Activated B cell treated with CpG ODN at 0.5 μM for 24 hours (primary cell): ENCODE measurements at regions not wholly inside any gene's neighbourhood (a gene's known extent, or its start where the extent isn't known, plus 50 kb on each side); places are given as distances from the start of the nearest gene placed in this dataset.

Experiments
- ATAC-seq: fragments of 200-7000 bp; cut with Tn5 transposase; one replicate; pipeline ENCODE4 v1.10.0; 2021; ENCODE audit warnings: low read depth, mild to moderate bottlenecking, moderate library complexity
- CTCF ChIA-PET: fragments of 350-600 bp; sonication (Branson Sonifier 250); formaldehyde crosslinking; loops from one replicate; lab custom pipeline; 2021; ENCODE audit warnings: antibody characterized with exemption; lab: Charles Lee
- POLR2A ChIA-PET: fragments of 350-600 bp; sonication (Branson Sonifier 250); formaldehyde crosslinking; loops from one replicate; lab custom pipeline; 2021; ENCODE audit warnings: antibody characterized with exemption; lab: Charles Lee
- DNase-seq: peaks from one replicate; pipeline ENCODE4 v3.0.0; 2022
- H3K27ac Mint-ChIP-seq: one replicate; pipeline ENCODE4 v1.8.0; 2020; ENCODE audit warnings: mixed read lengths
- H3K27me3 Mint-ChIP-seq: one replicate; pipeline ENCODE4 v1.8.0; 2021; ENCODE audit warnings: mixed read lengths
- H3K36me3 Mint-ChIP-seq: one replicate; pipeline ENCODE4 v1.8.0; 2021; ENCODE audit warnings: low read depth, mixed read lengths
- H3K4me1 Mint-ChIP-seq: one replicate; pipeline ENCODE4 v1.8.0; 2021; ENCODE audit warnings: mixed read lengths
- H3K4me3 Mint-ChIP-seq: one replicate; pipeline ENCODE4 v1.8.0; 2020; ENCODE audit warnings: mild to moderate bottlenecking, mixed read lengths
- H3K9me3 Mint-ChIP-seq: one replicate; pipeline ENCODE4 v1.8.0; 2020; ENCODE audit warnings: mixed read lengths
- intact Hi-C: fragments of 100-400 bp; cut with micrococcal nuclease; formaldehyde crosslinking; loops from one replicate; pipeline ENCODE4 v1.15.1; 2024
- TF ChIP-seq, protein P1 (sequence below): fragments of 200-600 bp; IDR thresholded peaks from one replicate; pipeline ENCODE4 v1.8.0; 2022; ENCODE audit warnings: antibody characterized with exemption, mild to moderate bottlenecking

DNA sequence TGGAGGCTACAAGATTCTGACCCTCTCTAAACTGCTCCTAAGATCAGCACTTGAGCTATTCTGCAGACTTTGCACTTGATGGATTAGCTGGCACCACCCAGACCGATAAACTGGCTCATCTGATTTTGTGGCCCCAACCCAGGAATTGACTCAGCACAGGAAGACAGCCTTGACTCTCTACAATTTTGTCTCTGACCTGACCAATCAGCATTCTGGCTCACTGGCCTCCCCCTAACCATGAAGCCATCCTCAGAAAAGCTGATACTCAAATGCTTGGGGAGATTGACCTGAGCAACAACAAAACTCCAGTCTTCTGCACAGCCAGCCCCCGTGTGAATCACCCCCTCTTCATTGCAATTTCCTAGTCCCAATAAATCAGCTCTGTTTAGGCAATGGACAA lies 195.4 kb upstream of the PPP1R2C start:
- Mint-ChIP-seq H3K27ac (no peak overlapping the region), H3K4me1 (peaks cover 21% of the 10 kb centered on the region), H3K36me3 (no peaks in the 10 kb centered on the region), H3K4me3 (no peak overlapping the region), H3K9me3 (no peaks in the 10 kb centered on the region), H3K27me3 (no peaks in the 10 kb centered on the region)
- intact Hi-C loops, result no loop called here
- TF ChIP-seq, protein P1, sequence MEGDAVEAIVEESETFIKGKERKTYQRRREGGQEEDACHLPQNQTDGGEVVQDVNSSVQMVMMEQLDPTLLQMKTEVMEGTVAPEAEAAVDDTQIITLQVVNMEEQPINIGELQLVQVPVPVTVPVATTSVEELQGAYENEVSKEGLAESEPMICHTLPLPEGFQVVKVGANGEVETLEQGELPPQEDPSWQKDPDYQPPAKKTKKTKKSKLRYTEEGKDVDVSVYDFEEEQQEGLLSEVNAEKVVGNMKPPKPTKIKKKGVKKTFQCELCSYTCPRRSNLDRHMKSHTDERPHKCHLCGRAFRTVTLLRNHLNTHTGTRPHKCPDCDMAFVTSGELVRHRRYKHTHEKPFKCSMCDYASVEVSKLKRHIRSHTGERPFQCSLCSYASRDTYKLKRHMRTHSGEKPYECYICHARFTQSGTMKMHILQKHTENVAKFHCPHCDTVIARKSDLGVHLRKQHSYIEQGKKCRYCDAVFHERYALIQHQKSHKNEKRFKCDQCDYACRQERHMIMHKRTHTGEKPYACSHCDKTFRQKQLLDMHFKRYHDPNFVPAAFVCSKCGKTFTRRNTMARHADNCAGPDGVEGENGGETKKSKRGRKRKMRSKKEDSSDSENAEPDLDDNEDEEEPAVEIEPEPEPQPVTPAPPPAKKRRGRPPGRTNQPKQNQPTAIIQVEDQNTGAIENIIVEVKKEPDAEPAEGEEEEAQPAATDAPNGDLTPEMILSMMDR, result no peak
- ChIA-PET CTCF (no interaction called here), POLR2A (no interaction called here)
- no peak for DNase-seq
- ATAC-seq, result no peak

DNA sequence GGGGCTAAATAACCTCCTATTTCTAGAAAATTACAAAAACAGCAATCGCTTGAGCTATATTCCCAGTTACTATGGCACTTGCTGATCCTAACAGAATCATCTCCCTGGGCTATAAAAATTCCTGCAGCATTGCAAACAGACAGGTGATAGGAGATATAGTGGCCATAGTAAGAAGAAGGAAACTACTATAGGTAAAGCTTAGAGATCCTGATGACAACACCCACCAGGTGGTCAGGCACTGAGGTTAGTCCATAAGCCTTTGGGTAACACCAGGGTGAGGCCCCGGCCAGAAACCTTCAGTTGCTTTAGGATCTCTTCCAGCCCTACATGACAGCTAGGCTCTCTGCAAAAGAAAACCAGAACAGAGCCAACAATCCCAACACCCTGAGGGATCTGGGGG lies 197.9 kb upstream of the PPP1R2C start:
- Mint-ChIP-seq H3K27me3 (no peaks in the 10 kb centered on the region), H3K4me3 (no peak overlapping the region), H3K4me1 (peaks cover 30% of the 10 kb centered on the region), H3K36me3 (no peaks in the 10 kb centered on the region), H3K9me3 (no peaks in the 10 kb centered on the region), H3K27ac (no peak overlapping the region)
- ATAC-seq (no peak), DNase-seq (no peak)
- TF ChIP-seq, protein P1, result no peak
- intact Hi-C loops, result no loop called here
- CTCF ChIA-PET, result no interaction called here
- POLR2A ChIA-PET, result interaction anchor here (1.3 kb wide), 1 partner anchor 20 kb away, joined by 3 read pairs; no protein-coding TSS in a partner anchor

DNA sequence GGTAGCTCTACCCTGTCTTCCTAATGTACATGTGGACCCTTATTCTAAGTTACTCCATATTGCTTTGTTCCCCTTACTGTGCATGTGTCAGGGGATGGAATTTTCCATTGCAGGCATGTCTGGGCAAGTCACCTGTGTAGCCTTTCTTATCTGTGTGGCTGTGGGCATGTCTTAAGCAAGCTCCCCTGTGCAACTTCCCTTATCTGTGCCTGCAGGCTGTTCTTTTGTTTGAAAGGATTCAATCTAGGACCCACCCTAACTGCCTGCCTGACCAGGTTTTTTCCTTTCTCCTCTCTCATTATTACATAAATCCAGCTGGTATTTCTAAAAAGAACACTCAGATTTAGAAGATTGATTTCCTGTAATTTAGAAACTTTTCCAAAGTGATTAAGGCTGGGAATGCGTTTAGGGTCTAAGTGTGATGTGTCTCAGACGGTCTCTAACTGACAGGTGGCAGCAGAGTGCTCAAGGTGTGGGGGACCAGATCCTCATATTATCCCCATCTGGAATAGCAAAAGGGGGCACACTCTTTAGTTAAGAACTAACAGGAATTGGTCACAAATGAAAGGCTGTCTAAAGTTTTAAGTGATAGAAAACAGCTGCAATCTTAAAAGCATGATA lies 198.9 kb upstream of the PPP1R2C start:
- H3K36me3 Mint-ChIP-seq, result no peaks in the 10 kb centered on the region
- intact Hi-C loops, result no loop called here
- no peaks in the 10 kb centered on the region for H3K27me3 Mint-ChIP-seq
- H3K4me3 Mint-ChIP-seq, result no peak overlapping the region
- H3K4me1 Mint-ChIP-seq, result peaks cover 30% of the 10 kb centered on the region
- ChIA-PET CTCF (no interaction called here), POLR2A (interaction anchor here (1.3 kb wide), 1 partner anchor 21 kb away, joined by 3 read pairs; no protein-coding TSS in a partner anchor)
- peak overlapping the region; percentile 30 for H3K27ac Mint-ChIP-seq
- TF ChIP-seq, protein P1, result no peak
- DNase-seq (no peak), ATAC-seq (no peak)
- H3K9me3 Mint-ChIP-seq, result no peaks in the 10 kb centered on the region

DNA sequence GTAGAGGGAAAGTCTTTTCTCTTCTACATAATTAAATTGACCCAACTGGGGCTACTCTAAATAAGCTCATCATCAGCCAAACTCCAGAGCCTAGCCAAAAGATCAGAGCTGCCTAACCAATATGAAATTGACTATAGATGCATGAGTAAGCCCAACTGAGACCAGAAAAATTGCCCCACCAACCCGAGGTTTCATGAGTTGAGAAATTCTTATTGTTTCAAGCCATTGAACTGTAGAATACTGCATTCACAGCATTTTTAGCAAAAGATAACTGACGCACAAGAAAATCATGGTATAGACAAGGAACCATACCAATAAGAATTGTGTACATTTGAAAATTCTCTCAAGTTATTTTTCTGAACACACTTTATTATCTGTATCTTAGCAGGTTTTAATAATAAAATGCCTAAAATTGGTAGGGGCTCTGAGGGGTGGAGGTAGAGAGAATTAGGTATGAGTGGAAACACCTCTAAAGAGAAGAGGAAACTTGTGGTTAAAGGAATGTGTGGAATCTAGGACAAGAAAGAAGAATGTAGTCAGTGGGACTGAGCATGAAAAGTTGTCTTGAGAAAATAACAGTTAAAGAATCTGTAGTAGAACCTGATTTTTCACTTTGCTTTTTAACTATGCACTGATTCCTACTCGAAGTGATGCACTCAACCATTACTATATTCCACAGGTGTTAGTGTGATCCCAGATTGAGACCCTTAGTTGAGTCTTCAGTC lies 200.9 kb upstream of the PPP1R2C start:
- intact Hi-C loops, result no loop called here
- H3K36me3 Mint-ChIP-seq, result no peaks in the 10 kb centered on the region
- peaks cover 30% of the 10 kb centered on the region for H3K4me1 Mint-ChIP-seq
- CTCF ChIA-PET, result no interaction called here
- no peak overlapping the region for H3K4me3 Mint-ChIP-seq
- POLR2A ChIA-PET, result no interaction called here
- H3K27me3 Mint-ChIP-seq, result no peaks in the 10 kb centered on the region
- DNase-seq (no peak), ATAC-seq (no peak)
- H3K9me3 Mint-ChIP-seq, result no peaks in the 10 kb centered on the region
- H3K27ac Mint-ChIP-seq, result no peak overlapping the region
- TF ChIP-seq, protein P1, result no peak

DNA sequence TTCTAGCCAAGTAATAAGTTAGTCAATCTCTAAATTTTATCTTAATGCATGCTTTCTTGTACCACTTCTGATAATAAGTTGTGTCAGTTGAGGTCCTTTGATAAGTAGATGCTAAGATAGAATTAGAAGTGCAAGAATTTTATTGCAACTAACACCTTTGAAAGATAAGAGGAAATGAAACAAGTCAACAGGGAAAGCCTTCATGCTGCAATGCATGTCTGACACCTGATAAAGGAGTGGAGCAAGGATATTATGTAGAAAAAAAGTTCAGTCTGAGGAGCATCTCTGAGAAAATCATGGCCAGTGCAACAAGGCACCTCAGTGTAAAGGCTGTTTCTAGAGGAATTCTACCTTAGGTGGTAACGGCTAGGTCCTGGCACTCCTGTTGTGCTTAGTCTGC lies 210.7 kb upstream of the PPP1R2C start:
- ATAC-seq (peak; percentile 28), DNase-seq (no peak)
- ChIA-PET POLR2A (no interaction called here), CTCF (no interaction called here)
- H3K36me3 Mint-ChIP-seq, result no peaks in the 10 kb centered on the region
- TF ChIP-seq, protein P1, result no peak
- intact Hi-C loops, result loop anchor here (2.0 kb wide), 1 partner anchor 34 kb away; no protein-coding TSS in a partner anchor
- H3K27ac Mint-ChIP-seq, result peak overlapping the region; percentile 76
- no peaks in the 10 kb centered on the region for H3K27me3 Mint-ChIP-seq
- peaks cover 33% of the 10 kb centered on the region for H3K4me1 Mint-ChIP-seq
- no peak overlapping the region for H3K4me3 Mint-ChIP-seq
- no peaks in the 10 kb centered on the region for H3K9me3 Mint-ChIP-seq
